ENCODE measurements at regions not wholly inside any gene's neighbourhood (a gene's known extent, or its start where the extent isn't known, plus 50 kb on each side); places are given as distances from the start of the nearest gene placed in this dataset.

DNA sequence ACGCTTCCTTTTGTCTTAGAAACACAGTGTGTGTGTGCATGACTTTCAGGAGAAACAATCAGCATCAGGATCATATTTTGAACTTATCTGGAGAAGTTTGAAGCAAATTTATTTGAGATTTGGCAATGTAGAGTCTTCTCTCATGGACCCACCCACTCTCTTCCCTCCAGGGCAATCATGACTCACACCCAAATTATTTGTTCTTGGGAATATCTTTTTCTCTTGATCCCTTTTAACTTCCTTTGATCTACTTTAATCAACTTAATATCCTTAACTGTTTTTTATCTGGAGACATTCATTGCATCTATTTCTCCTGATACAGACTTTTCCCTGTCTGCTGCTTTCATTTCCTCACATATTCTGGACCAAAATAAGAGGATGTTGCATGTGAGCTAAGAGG, 1174.3 kb downstream of the GATA3 start:
- TF ChIP-seq EZH2phosphoT487 (IDR thresholded peaks at IDR 0.05; ENCODE audit: insufficient read depth, low read depth) (no peak), EZH2 (IDR thresholded peaks at IDR 0.05; ENCODE audit: insufficient read depth, poor library complexity, severe bottlenecking) (no peak)
